Fibroblast of skin of abdomen (primary cell): ENCODE measurements at regions not wholly inside any gene's neighbourhood (a gene's known extent, or its start where the extent isn't known, plus 50 kb on each side); places are given as distances from the start of the nearest gene placed in this dataset.
A peak's percentile ranks its signal among the peaks of the same experiment; 100 is the strongest.
"Not testable (repeated sequence)": the region's sequence is repeated elsewhere in the genome, so short reads cannot be mapped to it uniquely, and the experiment has no call there.

Experiments used
- DNase-seq: peaks from one replicate; pipeline ENCODE4 v3.0.0-alpha.2; 2013

- DNase-seq = not testable (repeated sequence)
Observed at GRCh38 chr6:28623242-28623641, 97.6 kb downstream of the GPX5 start.

GRCh38 chr6:28626386-28626785, 100.7 kb downstream of the GPX5 start:
- DNase-seq = not testable (repeated sequence)

DNA sequence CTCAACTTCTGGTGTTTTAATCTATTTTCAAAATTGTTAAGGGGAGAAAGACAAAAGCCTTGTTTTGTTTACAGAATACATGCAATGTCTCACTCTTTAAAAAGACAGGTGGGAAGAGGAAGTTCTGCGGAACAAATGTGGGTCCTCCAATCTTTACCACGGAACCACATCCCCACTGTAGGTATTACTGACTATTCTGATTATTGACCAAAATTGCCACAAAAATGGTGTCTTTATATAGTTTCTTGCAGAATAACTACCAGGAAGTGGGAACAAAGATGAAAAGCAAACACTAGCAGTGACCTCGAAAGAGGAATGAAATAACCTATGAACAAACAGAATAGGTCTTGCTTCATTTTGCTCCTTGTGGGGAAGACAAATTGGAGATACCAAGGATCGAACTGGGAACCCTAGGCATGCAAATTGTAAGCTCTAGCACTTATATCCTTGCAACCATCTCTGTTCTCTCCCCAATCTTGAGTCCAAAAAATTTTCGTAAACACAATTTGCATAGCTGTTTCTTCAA, 106.7 kb downstream of the GPX5 start:
- DNase-seq = no peak

DNA sequence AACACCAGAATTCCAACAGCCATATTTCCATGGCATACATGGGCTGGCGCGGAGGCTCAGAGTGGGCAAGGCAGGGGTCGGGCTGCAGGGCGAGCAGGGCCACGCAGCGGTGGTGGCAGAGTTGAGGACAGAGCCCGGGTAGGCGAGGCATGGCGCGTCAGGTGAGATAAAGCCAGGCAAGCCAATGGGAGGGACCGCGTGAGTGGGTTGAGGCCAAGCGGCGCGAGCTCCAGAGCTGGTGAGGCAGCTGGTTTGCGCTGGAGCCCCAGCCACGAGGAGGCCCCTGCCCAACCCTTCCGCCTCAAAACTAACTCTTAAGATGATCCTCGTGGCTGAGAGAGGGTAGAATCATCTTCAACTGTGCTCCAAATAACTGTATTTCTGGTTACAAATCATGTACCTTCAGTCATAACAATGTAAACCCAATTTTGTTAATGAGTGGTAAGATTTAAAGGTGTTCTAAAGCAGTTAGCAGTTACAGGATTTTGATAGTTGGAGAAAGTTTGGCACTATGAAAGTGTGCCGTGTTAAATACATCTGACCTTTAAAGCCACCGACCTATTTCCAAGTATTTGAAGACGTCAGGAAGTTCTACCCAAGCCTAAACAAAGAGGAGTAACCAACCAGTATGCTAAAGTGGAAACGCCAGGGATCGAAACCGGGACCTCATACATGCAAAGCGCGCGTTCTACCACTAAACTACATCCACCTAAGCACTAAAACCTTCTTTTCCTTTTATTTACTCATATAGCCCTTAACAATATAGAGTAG, 107.9 kb downstream of the GPX5 start:
- DNase-seq = no peak

DNA sequence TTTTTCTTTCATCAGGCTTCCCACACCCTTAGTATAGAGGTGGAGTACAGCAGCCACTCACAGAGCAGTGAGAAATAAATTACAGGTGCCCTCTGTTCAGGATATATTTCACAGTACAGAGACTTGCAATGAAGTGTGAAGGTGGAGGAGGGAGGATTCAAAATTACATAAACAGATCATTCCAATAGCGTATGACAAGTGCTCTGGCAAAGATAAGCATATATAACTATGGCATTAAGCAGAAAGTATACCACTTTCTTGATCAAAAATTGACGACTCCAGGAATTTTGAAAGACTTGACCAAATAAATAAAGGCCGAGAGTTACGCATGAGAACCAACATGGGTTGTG, 108.7 kb downstream of the GPX5 start:
- DNase-seq = no peak

DNA sequence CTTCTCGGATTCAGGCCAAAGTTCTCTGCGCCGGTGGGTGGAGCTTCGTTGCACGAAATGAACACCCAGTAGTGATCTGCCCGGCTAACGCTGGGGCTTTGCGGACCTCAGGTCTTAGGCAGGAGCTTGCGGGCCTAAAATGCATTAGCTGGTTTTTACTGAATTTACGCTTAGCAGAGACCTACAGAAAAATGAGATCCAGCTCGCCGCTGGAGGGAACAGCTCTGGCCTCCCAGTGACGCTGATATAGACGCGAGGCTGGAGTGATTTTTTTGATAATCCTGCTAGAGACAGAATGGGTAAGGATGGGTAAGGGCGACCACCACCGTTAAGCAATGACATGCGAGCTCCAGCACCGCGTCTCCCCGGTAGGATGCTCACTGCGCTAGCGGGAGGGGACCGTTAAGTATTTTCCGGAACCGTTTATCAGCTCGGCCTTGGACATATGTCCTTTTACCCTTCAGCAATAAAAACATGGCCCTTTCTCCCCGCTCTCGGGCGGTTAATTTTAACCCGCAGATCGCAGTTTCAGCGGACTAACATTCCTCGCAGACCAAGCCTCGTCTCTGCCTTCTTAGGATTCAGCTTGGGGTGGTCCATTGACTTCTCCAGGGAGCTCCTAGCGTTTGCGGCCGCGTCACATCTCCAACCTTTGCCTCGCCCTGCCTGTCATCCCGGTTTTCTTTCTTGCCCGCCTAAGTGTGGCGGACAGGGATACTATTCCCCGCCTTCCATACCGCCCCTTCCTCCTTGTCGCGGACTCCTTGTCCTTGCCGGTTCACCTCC, 109.3 kb downstream of the GPX5 start:
- no peak for DNase-seq

GRCh38 chr6:28635547-28636158, 110.0 kb downstream of the GPX5 start:
- DNase-seq = no peak

DNA sequence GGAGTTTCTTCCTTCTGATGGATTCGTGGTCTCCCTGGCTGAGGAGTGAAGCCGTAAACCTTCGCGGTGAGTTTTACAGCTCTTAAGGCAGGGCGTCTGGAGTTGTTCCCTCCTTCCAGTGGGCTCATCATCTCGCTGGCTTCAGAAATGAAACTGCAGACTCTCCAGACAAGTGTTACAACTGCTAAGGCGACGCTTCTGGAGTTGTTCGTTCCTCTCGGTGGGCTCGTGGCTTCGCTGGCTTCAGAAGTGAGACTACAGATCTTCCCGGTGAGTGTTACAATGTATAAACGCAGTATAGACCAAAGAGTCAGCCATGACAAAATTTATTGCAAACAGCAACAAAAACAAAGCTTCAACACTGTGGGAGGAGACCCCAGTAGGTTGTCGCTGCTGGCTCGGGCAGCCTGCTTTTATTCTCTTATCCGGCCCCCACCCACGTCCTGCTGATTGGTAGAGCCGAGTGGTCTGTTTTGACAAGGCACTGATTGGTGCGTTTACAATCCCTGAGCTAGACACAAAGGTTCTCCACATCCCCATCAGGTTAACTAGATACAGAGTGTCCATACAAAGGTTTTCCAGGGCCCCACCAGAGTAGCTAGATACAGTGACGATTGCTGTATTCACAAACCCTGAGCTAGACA, 113.2 kb downstream of the GPX5 start:
- DNase-seq = no peak

GRCh38 chr6:28639445-28640290, 114.0 kb downstream of the GPX5 start:
- not testable (repeated sequence) for DNase-seq

GRCh38 chr6:28643017-28643740, 117.5 kb downstream of the GPX5 start:
- peak; percentile 74 for DNase-seq

DNA sequence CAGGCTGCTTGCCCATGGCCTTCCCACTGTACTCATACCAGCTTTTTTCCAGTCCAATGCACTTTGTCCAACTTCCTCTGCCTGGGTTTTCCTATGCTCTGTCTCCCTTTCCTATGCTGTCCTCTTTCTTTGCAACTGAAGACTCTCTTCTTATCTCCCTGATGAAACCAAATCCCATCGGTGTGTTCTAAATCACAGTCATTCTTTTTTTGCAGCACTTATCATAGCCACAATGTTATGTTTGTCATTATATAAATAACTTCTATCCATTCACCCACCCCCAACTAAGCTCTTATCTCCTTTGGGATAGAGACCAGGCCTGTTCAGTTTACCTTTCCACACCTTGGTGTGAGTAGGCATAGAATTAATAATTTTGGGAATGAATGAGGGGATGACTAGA, 121.0 kb downstream of the GPX5 start:
- no peak for DNase-seq

- peak; percentile 81 for DNase-seq
Observed at GRCh38 chr6:28648035-28648877, 122.6 kb downstream of the GPX5 start.

DNA sequence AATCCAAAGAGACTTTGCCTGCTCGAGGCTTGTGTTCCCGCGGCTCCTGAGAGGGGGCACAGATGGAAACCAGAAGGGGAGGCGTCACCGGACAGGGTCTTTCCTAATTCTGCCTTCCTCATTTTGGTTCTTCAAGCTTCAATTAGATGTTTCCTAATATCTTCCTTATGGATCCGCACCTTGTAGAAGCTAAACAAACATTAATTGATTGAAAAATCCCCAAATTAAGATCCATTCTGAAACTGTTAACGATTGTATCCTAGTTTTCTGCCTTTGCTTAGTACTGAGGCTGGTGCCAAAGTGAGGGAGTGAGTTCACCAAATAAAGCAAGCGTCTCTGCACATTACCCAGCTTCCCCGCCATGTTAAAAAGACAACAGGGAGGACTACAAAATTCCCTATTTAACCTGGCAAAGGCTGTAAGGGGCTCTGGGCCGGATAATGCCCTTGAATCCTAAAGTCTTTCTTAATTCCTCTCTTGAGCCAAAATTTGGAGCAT, 123.2 kb downstream of the GPX5 start:
- DNase-seq = no peak

DNA sequence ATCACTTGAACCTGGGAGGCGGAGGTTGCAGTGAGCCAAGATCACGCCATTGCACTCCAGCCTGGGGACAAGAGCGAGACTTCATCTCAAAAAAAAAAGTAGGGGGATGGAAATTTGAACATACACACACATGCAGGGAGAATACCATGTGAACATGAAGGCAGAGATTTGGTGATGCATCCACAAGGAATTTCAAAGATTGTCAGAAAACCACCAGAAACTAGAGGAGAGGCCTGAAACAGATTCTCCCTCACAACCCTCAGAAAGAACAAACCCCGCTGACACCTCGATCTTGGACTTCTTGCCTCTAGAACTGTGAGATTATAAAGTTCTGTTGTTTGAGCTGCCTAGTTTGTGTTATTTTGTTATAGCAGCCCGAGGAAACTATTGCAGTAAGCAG, 125.5 kb downstream of the GPX5 start:
- peak; percentile 25 for DNase-seq

DNA sequence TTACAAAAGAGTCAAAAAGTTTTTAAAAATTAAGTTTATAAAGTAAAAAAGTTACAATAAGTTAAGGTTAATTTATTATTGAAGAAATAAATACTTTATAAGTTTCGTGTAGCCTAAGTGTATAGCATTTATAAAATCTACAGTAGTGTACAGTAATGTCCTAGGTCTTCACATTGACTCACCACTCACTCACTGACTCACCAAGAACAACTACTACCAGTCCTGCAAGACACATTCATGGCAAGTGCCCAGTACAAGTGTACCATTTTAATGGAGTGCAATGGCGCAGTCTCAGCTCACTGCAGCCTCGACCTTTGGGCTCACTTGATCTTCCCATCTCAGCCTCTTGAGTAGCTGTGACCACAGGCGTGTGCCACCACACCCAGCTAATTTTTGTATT, 128.2 kb downstream of the GPX5 start:
- DNase-seq = no peak

DNA sequence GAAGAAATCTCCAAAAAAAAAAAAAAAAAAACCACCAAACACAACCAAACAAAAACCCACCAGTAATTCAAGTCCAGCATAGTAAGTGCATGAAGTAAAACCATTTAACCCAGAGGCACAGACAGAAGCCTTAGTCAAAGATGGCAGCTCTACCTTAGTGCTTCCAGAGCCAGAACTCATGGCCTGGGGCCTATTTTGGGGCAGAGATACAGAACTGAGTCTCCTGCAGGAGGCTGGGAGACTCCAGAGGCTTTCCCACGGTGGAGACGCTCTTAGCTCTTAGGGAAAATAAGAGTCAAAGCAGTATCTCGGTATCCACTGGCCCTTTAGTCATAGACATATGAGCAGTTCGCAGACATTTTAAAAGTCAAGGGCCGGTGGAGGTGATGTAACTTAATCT, 129.5 kb downstream of the GPX5 start:
- DNase-seq = no peak

- no peak for DNase-seq
Observed at GRCh38 chr6:28656715-28657114, 131.0 kb downstream of the GPX5 start.

DNA sequence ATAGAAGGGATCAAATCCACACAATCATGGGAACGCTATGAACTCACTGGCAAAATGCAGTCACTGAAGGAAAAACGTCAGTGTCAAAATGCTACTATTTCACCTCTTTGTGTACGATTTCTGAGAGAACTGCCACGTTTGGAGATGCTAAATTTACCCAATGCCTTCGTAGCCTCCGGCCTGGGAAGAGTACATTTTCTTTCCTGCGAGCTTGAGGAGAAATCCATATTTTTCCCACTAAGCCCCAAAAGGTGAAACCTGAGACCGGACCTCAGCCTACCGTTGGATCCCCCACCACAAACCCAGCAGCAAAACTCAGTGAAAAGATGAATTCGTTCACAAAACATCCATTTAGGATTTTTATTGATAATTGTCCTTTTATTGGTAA, 131.7 kb downstream of the GPX5 start:
- DNase-seq = no peak

DNA sequence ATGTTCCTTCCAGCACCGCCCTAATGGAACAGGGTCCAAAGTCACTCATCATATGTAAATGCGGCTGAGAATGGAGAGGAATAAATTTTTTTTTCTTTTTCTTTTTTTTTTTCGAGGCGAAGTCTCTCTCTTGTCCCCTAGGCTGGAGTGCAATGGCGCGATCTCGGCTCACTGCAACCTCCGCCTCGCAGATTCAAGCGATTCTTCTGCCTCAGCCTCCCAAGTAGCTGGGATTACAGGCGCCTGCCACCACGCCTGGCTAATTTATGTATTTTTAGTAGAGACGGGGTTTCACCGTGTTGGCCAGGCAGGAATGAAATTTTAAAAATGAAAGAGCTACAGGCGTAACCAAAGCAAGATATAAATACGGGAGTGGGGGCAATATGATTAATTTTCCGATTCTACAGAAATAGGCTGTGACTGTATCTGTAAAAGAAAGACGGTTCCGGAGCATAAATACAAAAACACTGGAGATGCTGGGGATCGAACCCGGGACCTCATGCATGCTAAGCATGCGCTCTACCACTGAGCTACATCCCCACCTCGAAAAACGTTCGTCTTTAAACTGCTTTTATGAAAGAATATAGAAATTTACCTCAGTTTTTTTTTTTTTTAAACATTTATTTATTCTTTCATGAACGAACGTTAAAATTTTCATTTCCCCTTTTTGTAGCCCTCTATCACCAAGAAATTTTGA, 132.2 kb downstream of the GPX5 start:
- DNase-seq = peak; percentile 59
